Body of pancreas (tissue), 4 donors: ENCODE measurements at regions not wholly inside any gene's neighbourhood (a gene's known extent, or its start where the extent isn't known, plus 50 kb on each side); places are given as distances from the start of the nearest gene placed in this dataset.
A peak's percentile ranks its signal among the peaks of the same experiment; 100 is the strongest.

Experiments
- ATAC-seq: fragments of 150-250 bp; one replicate; pipeline ENCODE4 v1.9.1; 2016
- DNase-seq, 4 donors: peaks; one replicate each; pipeline ENCODE4 v3.0.0-alpha.2; 2019
- H3K27ac ChIP-seq, 4 donors: fragments of 200-600 bp; sonication (generic); 1 replicate in 3 of 4; 2 replicates in 1 of 4; pipeline versions ENCODE4 v1.5.1 to v1.6.1; 2016 to 2019; ENCODE audit warnings: mild to moderate bottlenecking in 1 of 4, mixed read lengths in 1 of 4, moderate library complexity in 1 of 4
- H3K27me3 ChIP-seq, 2 donors: fragments of 200-600 bp; sonication (generic); one replicate each; pipeline ENCODE4 v1.6.0; 2016; ENCODE audit warnings: mild to moderate bottlenecking in 1 of 2
- H3K36me3 ChIP-seq, 2 donors: fragments of 200-600 bp; sonication (generic); replicated peaks in 1 of 2; 2 replicates each; pipeline ENCODE4 v1.5.1; 2016; ENCODE audit warnings: low read depth in 2 of 2; ENCODE audit not compliant: insufficient read depth in 1 of 2
- H3K4me1 ChIP-seq: fragments of 200-600 bp; sonication (generic); one replicate; pipeline ENCODE4 v1.6.0; 2016
- H3K4me3 ChIP-seq, 2 donors: fragments of 200-600 bp; sonication (generic); 1 replicate in 1 of 2; 2 replicates in 1 of 2; pipeline ENCODE4 v1.5.1; 2016 to 2019
- H3K9me3 ChIP-seq, 3 donors: fragments of 200-600 bp; sonication (generic); 1 replicate in 2 of 3; 2 replicates in 1 of 3; pipeline ENCODE4 v1.5.1; 2016
- POLR2A ChIP-seq, 3 donors: fragments of 450-650 bp; IDR thresholded peaks; one replicate each; pipeline ENCODE4 v1.6.1; 2016; ENCODE audit warnings: antibody characterized with exemption in 3 of 3, mild to moderate bottlenecking in 2 of 3
- WGBS, 2 donors: methylation state at CpG; one replicate each; pipeline ENCODE4 v1.1.5; 2017; 5-methylcytosine and 5-hydroxymethylcytosine counted together
- intact Hi-C: fragments of 100-400 bp; cut with DNase I; formaldehyde crosslinking; loops from one replicate; pipeline ENCODE4 v1.15.1; 2023
- TF ChIP-seq, protein P1 (sequence below), 7 experiments: fragments of 450-650 bp in 4 of 7; fragments of 200-600 bp in 3 of 7; sonication (generic) in 3 of 7; IDR thresholded peaks; one replicate each; pipeline ENCODE4 v1.5.1; 2016 to 2019; ENCODE audit warnings: antibody characterized with exemption in 7 of 7

DNA sequence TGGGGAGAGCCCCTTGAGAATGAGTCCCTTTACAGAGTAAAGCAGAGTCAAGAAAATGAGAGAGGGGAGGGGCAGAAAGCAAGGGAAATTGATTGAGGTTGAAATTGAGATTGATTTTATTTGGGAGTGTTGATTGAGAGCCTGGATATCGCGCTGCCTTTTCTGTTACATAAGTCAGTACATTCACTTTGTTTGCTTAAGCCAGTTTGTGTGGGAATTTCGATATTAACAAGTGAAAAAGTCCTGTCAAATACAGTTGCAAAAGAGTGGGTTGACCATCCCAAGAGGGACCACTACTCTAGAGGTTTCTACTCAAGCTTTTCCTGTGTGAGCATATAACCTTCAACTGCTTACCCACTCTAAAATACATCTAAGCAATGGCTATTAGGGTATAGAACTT, 331.4 kb upstream of the AZI2 start:
- ATAC-seq (peak; percentile 30), DNase-seq (no peak)
- peaks cover 7% of the 10 kb centered on the region for H3K4me1 ChIP-seq
- 24 to 53% methylated on average over 3 of the region's 3 CpGs for WGBS, 2 donors
- H3K4me3 ChIP-seq: no peak overlapping the region
- H3K9me3 ChIP-seq: no peaks in the 10 kb centered on the region
- TF ChIP-seq POLR2A (IDR thresholded peaks at IDR 0.05): no peak
- TF ChIP-seq, protein P1, sequence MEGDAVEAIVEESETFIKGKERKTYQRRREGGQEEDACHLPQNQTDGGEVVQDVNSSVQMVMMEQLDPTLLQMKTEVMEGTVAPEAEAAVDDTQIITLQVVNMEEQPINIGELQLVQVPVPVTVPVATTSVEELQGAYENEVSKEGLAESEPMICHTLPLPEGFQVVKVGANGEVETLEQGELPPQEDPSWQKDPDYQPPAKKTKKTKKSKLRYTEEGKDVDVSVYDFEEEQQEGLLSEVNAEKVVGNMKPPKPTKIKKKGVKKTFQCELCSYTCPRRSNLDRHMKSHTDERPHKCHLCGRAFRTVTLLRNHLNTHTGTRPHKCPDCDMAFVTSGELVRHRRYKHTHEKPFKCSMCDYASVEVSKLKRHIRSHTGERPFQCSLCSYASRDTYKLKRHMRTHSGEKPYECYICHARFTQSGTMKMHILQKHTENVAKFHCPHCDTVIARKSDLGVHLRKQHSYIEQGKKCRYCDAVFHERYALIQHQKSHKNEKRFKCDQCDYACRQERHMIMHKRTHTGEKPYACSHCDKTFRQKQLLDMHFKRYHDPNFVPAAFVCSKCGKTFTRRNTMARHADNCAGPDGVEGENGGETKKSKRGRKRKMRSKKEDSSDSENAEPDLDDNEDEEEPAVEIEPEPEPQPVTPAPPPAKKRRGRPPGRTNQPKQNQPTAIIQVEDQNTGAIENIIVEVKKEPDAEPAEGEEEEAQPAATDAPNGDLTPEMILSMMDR (IDR thresholded peaks at IDR 0.05): no peak
- no peaks in the 10 kb centered on the region for H3K27me3 ChIP-seq
- H3K27ac ChIP-seq: no peak overlapping the region
- H3K36me3 ChIP-seq: no peaks in the 10 kb centered on the region
- intact Hi-C loops: no loop called here

DNA sequence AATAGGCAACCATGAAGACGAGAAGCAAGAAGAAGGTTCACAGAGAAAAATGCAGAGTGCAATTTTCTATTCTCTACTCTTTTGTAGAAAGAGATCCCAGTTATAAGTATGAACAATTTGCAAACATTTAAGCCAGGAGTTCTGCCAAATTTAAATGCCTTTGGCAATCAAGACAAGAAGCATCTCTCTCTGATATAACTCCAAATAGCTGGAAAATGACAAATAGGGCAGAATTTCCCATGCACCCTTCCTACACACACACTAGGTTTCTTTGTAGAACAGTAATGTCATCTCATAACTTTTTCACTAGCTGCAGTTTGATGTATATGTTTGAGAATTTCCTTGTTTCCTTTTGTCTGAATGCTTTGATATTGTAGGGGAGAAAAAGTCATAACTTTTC, 333.5 kb upstream of the AZI2 start:
- DNase-seq (no peak), ATAC-seq (no peak)
- Histone ChIP-seq H3K36me3 (no peaks in the 10 kb centered on the region), H3K4me3 (no peak overlapping the region), H3K9me3 (no peaks in the 10 kb centered on the region), H3K27me3 (no peaks in the 10 kb centered on the region), H3K4me1 (peaks cover 14% of the 10 kb centered on the region), H3K27ac (no peak overlapping the region)
- 84 to 86% methylated on average over 1 of the region's 1 CpG for WGBS, 2 donors
- TF ChIP-seq, protein P1 (IDR thresholded peaks at IDR 0.05): no peak
- no peak for TF ChIP-seq POLR2A (IDR thresholded peaks at IDR 0.05)
- intact Hi-C loops: no loop called here

DNA sequence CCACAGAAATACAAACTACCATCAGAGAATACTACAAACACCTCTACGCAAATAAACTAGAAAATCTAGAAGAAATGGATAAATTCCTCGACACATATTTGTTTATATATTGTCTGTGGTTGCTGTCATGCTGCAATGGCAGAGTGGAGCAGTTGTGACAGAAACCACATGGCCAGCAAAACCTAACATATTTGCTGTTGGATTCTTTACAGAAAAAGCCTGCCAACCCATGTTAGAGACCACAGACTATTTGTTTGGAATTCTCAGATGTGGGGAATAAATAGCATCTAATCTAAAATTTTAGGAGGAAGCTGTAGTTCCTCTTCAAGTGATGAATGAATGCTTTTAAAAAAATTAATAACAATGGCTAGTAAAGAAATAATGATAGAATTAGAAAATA, 341.6 kb upstream of the AZI2 start:
- Histone ChIP-seq H3K9me3 (no peaks in the 10 kb centered on the region), H3K36me3 (no peaks in the 10 kb centered on the region), H3K27ac (no peak overlapping the region), H3K27me3 (no peaks in the 10 kb centered on the region), H3K4me3 (no peak overlapping the region), H3K4me1 (peaks cover 7% of the 10 kb centered on the region)
- ATAC-seq: no peak
- TF ChIP-seq, protein P1 (IDR thresholded peaks at IDR 0.05): no peak
- no peak for TF ChIP-seq POLR2A (IDR thresholded peaks at IDR 0.05)
- intact Hi-C loops: no loop called here
- 85 to 98% methylated on average over 2 of the region's 2 CpGs for whole genome bisulfite sequencing, 2 donors
- DNase-seq: no peak

DNA sequence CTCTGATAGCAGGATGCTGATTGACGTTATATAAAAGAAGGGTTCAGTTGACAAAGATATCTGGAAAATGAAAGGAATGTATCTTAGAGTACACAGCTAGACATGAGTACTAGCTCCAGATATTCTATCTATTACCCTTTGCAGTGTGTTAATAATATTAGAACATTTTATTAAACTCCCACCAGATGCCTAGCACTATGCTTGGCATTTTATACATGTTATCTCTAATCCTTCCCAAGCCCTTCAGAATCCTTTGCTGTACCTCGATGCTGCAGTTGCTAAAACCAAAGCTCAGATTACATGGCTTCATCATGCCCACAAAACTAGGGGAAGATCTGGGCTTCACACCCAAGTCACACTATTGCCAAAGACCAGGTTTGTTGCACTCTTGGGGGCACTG, 350.1 kb upstream of the AZI2 start:
- intact Hi-C loops: no loop called here
- H3K4me1 ChIP-seq: peaks cover 47% of the 10 kb centered on the region
- H3K9me3 ChIP-seq: no peaks in the 10 kb centered on the region
- WGBS, 2 donors: 48 to 52% methylated on average over 2 of the region's 2 CpGs
- no peak for TF ChIP-seq POLR2A (IDR thresholded peaks at IDR 0.05)
- TF ChIP-seq, protein P1 (IDR thresholded peaks at IDR 0.05): no peak
- no peak for ATAC-seq
- peak overlapping the region in 3 of 4 donors; percentile 32 to 56 (median 55) for H3K27ac ChIP-seq
- no peaks in the 10 kb centered on the region for H3K27me3 ChIP-seq
- no peaks in the 10 kb centered on the region for H3K36me3 ChIP-seq
- no peak overlapping the region for H3K4me3 ChIP-seq
- DNase-seq: no peak

DNA sequence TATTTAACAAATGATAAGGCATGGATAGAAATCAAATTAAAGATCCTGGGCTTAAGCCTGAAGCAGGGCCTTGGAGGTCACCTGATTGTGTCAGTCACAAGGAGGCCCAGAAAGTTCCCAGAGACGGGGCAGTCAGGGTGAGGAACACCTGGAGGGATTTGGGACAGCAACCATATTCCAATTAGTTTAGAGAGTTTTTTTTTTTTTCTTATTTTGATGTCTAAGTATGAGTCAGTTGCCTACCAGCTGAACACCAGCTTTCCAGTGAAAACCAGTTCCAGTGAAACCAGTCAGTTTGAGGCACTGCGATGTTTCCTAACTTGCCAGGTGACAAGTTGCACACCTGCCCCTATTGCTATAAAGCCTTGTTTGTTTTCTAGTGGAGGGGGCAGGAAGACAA, 350.7 kb upstream of the AZI2 start:
- peak; percentile 50 to 69 (median 64) for DNase-seq
- intact Hi-C loops: no loop called here
- H3K4me1 ChIP-seq: peaks cover 47% of the 10 kb centered on the region
- TF ChIP-seq, protein P1 (IDR thresholded peaks at IDR 0.05): no peak
- TF ChIP-seq POLR2A (IDR thresholded peaks at IDR 0.05): no peak
- peak; percentile 84 for ATAC-seq
- H3K4me3 ChIP-seq: no peak overlapping the region
- H3K36me3 ChIP-seq: no peaks in the 10 kb centered on the region
- H3K27me3 ChIP-seq: no peaks in the 10 kb centered on the region
- H3K27ac ChIP-seq: peak overlapping the region in 3 of 4 donors; percentile 32 to 56 (median 55)
- 9 to 25% methylated on average over 2 of the region's 2 CpGs for WGBS, 2 donors
- H3K9me3 ChIP-seq: no peaks in the 10 kb centered on the region
